Glutamatergic neuron (in vitro differentiated cells): ENCODE measurements at regions not wholly inside any gene's neighbourhood (a gene's known extent, or its start where the extent isn't known, plus 50 kb on each side); places are given as distances from the start of the nearest gene placed in this dataset.

ENCODE experiments used
- DNase-seq: peaks from one replicate; pipeline ENCODE4 v3.0.0; 2022
- H3K27ac Mint-ChIP-seq: one replicate; pipeline ENCODE4 v1.8.0; 2020; ENCODE audit warnings: mild to moderate bottlenecking, mixed read lengths, inconsistent platforms; ENCODE audit not compliant: unreplicated experiment
- H3K27me3 Mint-ChIP-seq: one replicate; pipeline ENCODE4 v1.8.0; 2020; ENCODE audit warnings: mild to moderate bottlenecking, moderate library complexity, mixed read lengths, inconsistent platforms; ENCODE audit not compliant: unreplicated experiment
- H3K36me3 Mint-ChIP-seq: one replicate; pipeline ENCODE4 v1.8.0; 2020; ENCODE audit warnings: mild to moderate bottlenecking, mixed read lengths, inconsistent platforms; ENCODE audit not compliant: unreplicated experiment
- H3K4me1 Mint-ChIP-seq: one replicate; pipeline ENCODE4 v1.8.0; 2020; ENCODE audit warnings: mild to moderate bottlenecking, low read depth, mixed read lengths, inconsistent platforms; ENCODE audit not compliant: unreplicated experiment
- H3K4me3 Mint-ChIP-seq: one replicate; pipeline ENCODE4 v1.8.0; 2020; ENCODE audit warnings: mild to moderate bottlenecking, mixed read lengths, inconsistent platforms; ENCODE audit not compliant: unreplicated experiment
- H3K9me3 Mint-ChIP-seq: one replicate; pipeline ENCODE4 v1.8.0; 2020; ENCODE audit warnings: mild to moderate bottlenecking, moderate library complexity, mixed read lengths, inconsistent platforms; ENCODE audit not compliant: unreplicated experiment
- CTCF ChIP-seq: fragments of 200-600 bp; sonication (generic); IDR thresholded peaks from one replicate; pipeline ENCODE4 v1.5.0; 2021; ENCODE audit not compliant: partially characterized antibody, unreplicated experiment

GRCh38 chr10:121405096-121405495 is 193.1 kb downstream of the FGFR2 start:
- no peaks in the 10 kb centered on the region for H3K36me3 Mint-ChIP-seq
- no peaks in the 10 kb centered on the region for H3K27me3 Mint-ChIP-seq
- no peaks in the 10 kb centered on the region for H3K4me1 Mint-ChIP-seq
- no peaks in the 10 kb centered on the region for H3K9me3 Mint-ChIP-seq
- H3K4me3 Mint-ChIP-seq: no peak overlapping the region
- H3K27ac Mint-ChIP-seq: no peak overlapping the region
- TF ChIP-seq CTCF: no peak
- DNase-seq: no peak

GRCh38 chr10:121405549-121405948 is 192.7 kb downstream of the FGFR2 start:
- Mint-ChIP-seq H3K27ac (no peak overlapping the region), H3K4me3 (no peak overlapping the region), H3K36me3 (no peaks in the 10 kb centered on the region), H3K4me1 (no peaks in the 10 kb centered on the region), H3K9me3 (no peaks in the 10 kb centered on the region), H3K27me3 (no peaks in the 10 kb centered on the region)
- no peak for TF ChIP-seq CTCF
- no peak for DNase-seq

GRCh38 chr10:121405953-121406352 is 192.3 kb downstream of the FGFR2 start:
- Mint-ChIP-seq H3K9me3 (no peaks in the 10 kb centered on the region), H3K27ac (no peak overlapping the region), H3K27me3 (no peaks in the 10 kb centered on the region), H3K4me3 (no peak overlapping the region), H3K4me1 (peaks cover under 1% of the 10 kb centered on the region), H3K36me3 (no peaks in the 10 kb centered on the region)
- no peak for TF ChIP-seq CTCF
- no peak for DNase-seq

- H3K9me3 Mint-ChIP-seq: no peaks in the 10 kb centered on the region
- no peaks in the 10 kb centered on the region for H3K36me3 Mint-ChIP-seq
- TF ChIP-seq CTCF: no peak
- no peak for DNase-seq
- H3K4me1 Mint-ChIP-seq: peaks cover 2% of the 10 kb centered on the region
- no peak overlapping the region for H3K27ac Mint-ChIP-seq
- no peak overlapping the region for H3K4me3 Mint-ChIP-seq
- no peaks in the 10 kb centered on the region for H3K27me3 Mint-ChIP-seq
These were observed 191.3 kb downstream of the FGFR2 start for GRCh38 chr10:121406823-121407545.

- no peak overlapping the region for H3K4me3 Mint-ChIP-seq
- TF ChIP-seq CTCF: no peak
- no peak for DNase-seq
- peaks cover 2% of the 10 kb centered on the region for H3K4me1 Mint-ChIP-seq
- H3K27me3 Mint-ChIP-seq: no peaks in the 10 kb centered on the region
- peaks cover 2% of the 10 kb centered on the region for H3K9me3 Mint-ChIP-seq
- no peaks in the 10 kb centered on the region for H3K36me3 Mint-ChIP-seq
- no peak overlapping the region for H3K27ac Mint-ChIP-seq
These were observed 188.7 kb downstream of the FGFR2 start for GRCh38 chr10:121409466-121410104.
